Ishikawa (cell line): ENCODE measurements at regions not wholly inside any gene's neighbourhood (a gene's known extent, or its start where the extent isn't known, plus 50 kb on each side); places are given as distances from the start of the nearest gene placed in this dataset.

Experiments
- CREB1 ChIP-seq: IDR thresholded peaks from 2 replicates; pipeline ENCODE4 v1.6.1; 2012; ENCODE audit warnings: low read depth
- EGR1 ChIP-seq: IDR thresholded peaks from 2 replicates; pipeline ENCODE4 v1.6.1; 2012
- EP300 ChIP-seq: IDR thresholded peaks from 2 replicates; pipeline ENCODE4 v1.6.1; 2012; ENCODE audit warnings: borderline replicate concordance
- FOXM1 ChIP-seq: IDR thresholded peaks from 2 replicates; pipeline ENCODE4 v1.6.1; 2012; ENCODE audit warnings: low read depth, borderline replicate concordance
- TAF1 ChIP-seq: IDR thresholded peaks from 2 replicates; pipeline ENCODE4 v1.6.1; 2012; ENCODE audit warnings: low read depth, mild to moderate bottlenecking
- USF1 ChIP-seq: IDR thresholded peaks from 2 replicates; pipeline ENCODE4 v1.6.1; 2012
- TF ChIP-seq, protein P1 (sequence below): IDR thresholded peaks from 2 replicates; pipeline ENCODE4 v1.6.1; 2012; ENCODE audit warnings: low read depth, mild to moderate bottlenecking
- TF ChIP-seq, protein P2 (sequence below): IDR thresholded peaks from 2 replicates; pipeline ENCODE4 v1.6.1; 2012

- TF ChIP-seq EGR1 = no peak
- TF ChIP-seq CREB1 = no peak
- TF ChIP-seq EP300 = no peak
- TF ChIP-seq FOXM1 = no peak
- TF ChIP-seq TAF1 = no peak
- TF ChIP-seq, protein P1, sequence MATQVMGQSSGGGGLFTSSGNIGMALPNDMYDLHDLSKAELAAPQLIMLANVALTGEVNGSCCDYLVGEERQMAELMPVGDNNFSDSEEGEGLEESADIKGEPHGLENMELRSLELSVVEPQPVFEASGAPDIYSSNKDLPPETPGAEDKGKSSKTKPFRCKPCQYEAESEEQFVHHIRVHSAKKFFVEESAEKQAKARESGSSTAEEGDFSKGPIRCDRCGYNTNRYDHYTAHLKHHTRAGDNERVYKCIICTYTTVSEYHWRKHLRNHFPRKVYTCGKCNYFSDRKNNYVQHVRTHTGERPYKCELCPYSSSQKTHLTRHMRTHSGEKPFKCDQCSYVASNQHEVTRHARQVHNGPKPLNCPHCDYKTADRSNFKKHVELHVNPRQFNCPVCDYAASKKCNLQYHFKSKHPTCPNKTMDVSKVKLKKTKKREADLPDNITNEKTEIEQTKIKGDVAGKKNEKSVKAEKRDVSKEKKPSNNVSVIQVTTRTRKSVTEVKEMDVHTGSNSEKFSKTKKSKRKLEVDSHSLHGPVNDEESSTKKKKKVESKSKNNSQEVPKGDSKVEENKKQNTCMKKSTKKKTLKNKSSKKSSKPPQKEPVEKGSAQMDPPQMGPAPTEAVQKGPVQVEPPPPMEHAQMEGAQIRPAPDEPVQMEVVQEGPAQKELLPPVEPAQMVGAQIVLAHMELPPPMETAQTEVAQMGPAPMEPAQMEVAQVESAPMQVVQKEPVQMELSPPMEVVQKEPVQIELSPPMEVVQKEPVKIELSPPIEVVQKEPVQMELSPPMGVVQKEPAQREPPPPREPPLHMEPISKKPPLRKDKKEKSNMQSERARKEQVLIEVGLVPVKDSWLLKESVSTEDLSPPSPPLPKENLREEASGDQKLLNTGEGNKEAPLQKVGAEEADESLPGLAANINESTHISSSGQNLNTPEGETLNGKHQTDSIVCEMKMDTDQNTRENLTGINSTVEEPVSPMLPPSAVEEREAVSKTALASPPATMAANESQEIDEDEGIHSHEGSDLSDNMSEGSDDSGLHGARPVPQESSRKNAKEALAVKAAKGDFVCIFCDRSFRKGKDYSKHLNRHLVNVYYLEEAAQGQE = no peak
- TF ChIP-seq, protein P2, sequence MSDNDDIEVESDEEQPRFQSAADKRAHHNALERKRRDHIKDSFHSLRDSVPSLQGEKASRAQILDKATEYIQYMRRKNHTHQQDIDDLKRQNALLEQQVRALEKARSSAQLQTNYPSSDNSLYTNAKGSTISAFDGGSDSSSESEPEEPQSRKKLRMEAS = no peak
- no peak for TF ChIP-seq USF1
These were observed 162.9 kb upstream of the ZNF516 start for GRCh38 chr18:76657911-76658470.
